Smooth muscle cell (in vitro differentiated cells): ENCODE measurements at regions not wholly inside any gene's neighbourhood (a gene's known extent, or its start where the extent isn't known, plus 50 kb on each side); places are given as distances from the start of the nearest gene placed in this dataset.

Experiments used
- DNase-seq: peaks from one replicate; lab custom pipeline; 2025; ENCODE audit not compliant: unreplicated experiment; lab: John Stamatoyannopoulos, UW
- H2AFZ ChIP-seq: fragments of 200-600 bp; sonication (generic); 2 replicates; pipeline ENCODE4 v1.6.0; 2016; ENCODE audit warnings: antibody characterized with exemption, low read depth, mild to moderate bottlenecking
- H3F3A ChIP-seq: fragments of 200-600 bp; sonication (generic); 2 replicates; pipeline ENCODE4 v1.6.0; 2017; ENCODE audit warnings: antibody characterized with exemption, low read depth
- H3K27ac ChIP-seq: fragments of 200-600 bp; sonication (generic); 2 replicates; pipeline ENCODE4 v1.5.1; 2016; ENCODE audit warnings: low read depth, mild to moderate bottlenecking
- H3K27me3 ChIP-seq: fragments of 200-600 bp; sonication (generic); 2 replicates; pipeline ENCODE4 v1.6.1; 2016; ENCODE audit warnings: low read depth, mild to moderate bottlenecking
- H3K36me3 ChIP-seq: fragments of 200-600 bp; sonication (generic); 2 replicates; pipeline ENCODE4 v1.5.1; 2016; ENCODE audit warnings: low read depth
- H3K4me1 ChIP-seq: fragments of 200-600 bp; sonication (generic); 2 replicates; pipeline ENCODE4 v1.5.1; 2016; ENCODE audit warnings: low read depth
- H3K4me2 ChIP-seq: fragments of 200-600 bp; sonication (generic); 2 replicates; pipeline ENCODE4 v1.6.0; 2016; ENCODE audit warnings: mild to moderate bottlenecking
- H3K4me3 ChIP-seq: fragments of 200-600 bp; sonication (generic); 2 replicates; pipeline ENCODE4 v1.5.1; 2016; ENCODE audit warnings: mild to moderate bottlenecking
- H3K79me2 ChIP-seq: fragments of 200-600 bp; sonication (generic); 2 replicates; pipeline ENCODE4 v1.6.0; 2016; ENCODE audit warnings: low read depth, mild to moderate bottlenecking
- H3K9ac ChIP-seq: fragments of 200-600 bp; sonication (generic); 2 replicates; pipeline ENCODE4 v1.6.0; 2016; ENCODE audit warnings: low read depth
- H3K9me3 ChIP-seq: fragments of 200-600 bp; sonication (generic); replicated peaks from 2 replicates; pipeline ENCODE4 v1.5.1; 2016; ENCODE audit warnings: low read depth
- H4K20me1 ChIP-seq: fragments of 200-600 bp; sonication (generic); 2 replicates; pipeline ENCODE4 v1.6.0; 2016; ENCODE audit warnings: low read depth
- CTCF ChIP-seq: fragments of 200-600 bp; sonication (generic); IDR thresholded peaks from 2 replicates; pipeline ENCODE4 v1.5.1; 2017; ENCODE audit warnings: borderline replicate concordance, mild to moderate bottlenecking, antibody characterized with exemption; ENCODE audit not compliant: insufficient read depth, poor library complexity, severe bottlenecking
- WGBS: methylation state at CpG from one replicate; pipeline ENCODE4 v1.1.7; 2016; ENCODE audit warnings: low lambda C conversion rate; 5-methylcytosine and 5-hydroxymethylcytosine counted together

GRCh38 chr13:111456452-111457230, 136.2 kb downstream of the TEX29 start:
- Histone ChIP-seq H3K4me3 (no peak overlapping the region), H2AFZ (no peak overlapping the region), H3K4me1 (no peaks in the 10 kb centered on the region), H3F3A (no peaks in the 10 kb centered on the region), H3K27me3 (peaks cover 17% of the 10 kb centered on the region), H3K9me3 (no peaks in the 10 kb centered on the region), H4K20me1 (no peaks in the 10 kb centered on the region), H3K9ac (no peak overlapping the region), H3K79me2 (no peaks in the 10 kb centered on the region), H3K36me3 (no peaks in the 10 kb centered on the region), H3K27ac (no peak overlapping the region), H3K4me2 (no peak overlapping the region)
- no peak for DNase-seq
- 92% methylated on average over 20 of the region's 20 CpGs for WGBS
- TF ChIP-seq CTCF: no peak

DNA sequence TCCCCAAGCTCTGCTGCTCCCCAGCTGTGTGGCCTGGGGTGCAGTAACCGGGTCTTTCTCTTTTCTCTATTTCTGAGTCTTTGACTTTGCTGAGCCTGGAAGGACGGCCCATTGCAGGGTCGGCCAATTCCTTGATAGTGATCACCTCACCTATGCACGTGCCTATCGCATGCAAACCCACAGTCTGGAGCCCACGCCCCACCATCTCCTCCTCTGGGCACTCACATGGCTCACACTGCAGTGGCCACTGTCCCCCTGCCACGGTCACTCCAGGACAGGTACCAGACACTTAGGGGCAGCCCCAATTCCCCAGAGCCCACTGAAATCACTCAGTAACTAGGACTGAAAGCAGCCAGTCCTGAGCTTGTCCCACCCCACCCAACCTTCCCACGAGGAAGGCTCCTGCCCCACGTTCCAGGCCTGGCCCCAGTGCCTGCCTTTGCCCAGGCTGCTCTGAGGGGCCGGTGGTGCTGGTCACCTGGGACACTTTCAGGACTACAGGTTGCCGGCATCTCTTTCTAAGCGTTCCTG, 137.6 kb downstream of the TEX29 start:
- Histone ChIP-seq H3K36me3 (no peaks in the 10 kb centered on the region), H2AFZ (no peak overlapping the region), H3K9ac (no peak overlapping the region), H3K27ac (no peak overlapping the region), H3K4me2 (no peak overlapping the region), H3K4me1 (no peaks in the 10 kb centered on the region), H3F3A (no peaks in the 10 kb centered on the region), H3K4me3 (no peak overlapping the region), H3K9me3 (no peaks in the 10 kb centered on the region), H3K79me2 (no peaks in the 10 kb centered on the region), H4K20me1 (no peaks in the 10 kb centered on the region), H3K27me3 (peaks cover 22% of the 10 kb centered on the region)
- WGBS: 87% methylated on average over 12 of the region's 12 CpGs
- no peak for TF ChIP-seq CTCF
- DNase-seq: no peak

GRCh38 chr13:111458739-111459138, 138.3 kb downstream of the TEX29 start:
- Histone ChIP-seq H2AFZ (no peak overlapping the region), H3K4me3 (no peak overlapping the region), H3K4me1 (no peaks in the 10 kb centered on the region), H3K79me2 (no peaks in the 10 kb centered on the region), H3K9me3 (no peaks in the 10 kb centered on the region), H3K27ac (no peak overlapping the region), H3F3A (no peaks in the 10 kb centered on the region), H3K9ac (no peak overlapping the region), H3K27me3 (peaks cover 21% of the 10 kb centered on the region), H3K4me2 (no peak overlapping the region), H3K36me3 (no peaks in the 10 kb centered on the region), H4K20me1 (no peaks in the 10 kb centered on the region)
- TF ChIP-seq CTCF: no peak
- no peak for DNase-seq
- 90% methylated on average over 16 of the region's 16 CpGs for WGBS
